ENCODE measurements at regions not wholly inside any gene's neighbourhood (a gene's known extent, or its start where the extent isn't known, plus 50 kb on each side); places are given as distances from the start of the nearest gene placed in this dataset.

DNA sequence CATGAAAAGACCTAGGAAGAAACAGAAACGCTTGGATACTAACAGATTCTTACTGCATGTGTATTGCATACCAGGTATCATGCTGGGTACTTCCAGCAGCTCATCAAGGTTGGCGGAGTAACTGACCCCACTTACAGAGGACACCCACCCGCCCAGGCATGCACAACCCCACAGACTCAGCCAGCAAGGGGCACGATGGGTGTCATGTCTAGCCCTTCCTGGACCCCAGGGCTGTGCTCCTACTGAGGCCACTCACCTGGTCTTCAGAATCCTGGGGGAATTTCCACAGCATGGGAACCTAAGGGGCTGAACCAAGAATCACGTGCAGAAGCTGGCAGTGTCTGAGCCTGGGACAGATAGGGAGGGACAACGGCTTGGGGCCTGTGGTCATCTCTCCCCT lies 134.1 kb upstream of the ZNF32 start:
- TF ChIP-seq RARB (CRISPR knock-in tag; IDR thresholded peaks at IDR 0.05) (no peak), ZFP30 (CRISPR knock-in tag; IDR thresholded peaks at IDR 0.05) (no peak), OSR1 (CRISPR knock-in tag; IDR thresholded peaks at IDR 0.05) (no peak), ISL1 (CRISPR knock-in tag; IDR thresholded peaks at IDR 0.05) (no peak), CSDC2 (CRISPR knock-in tag; IDR thresholded peaks at IDR 0.05) (no peak), ZNF8 (CRISPR knock-in tag; IDR thresholded peaks at IDR 0.05) (no peak), PPARA (CRISPR knock-in tag; IDR thresholded peaks at IDR 0.05; ENCODE audit: borderline replicate concordance) (no peak), ZNF565 (CRISPR knock-in tag; conservative IDR thresholded peaks at IDR 0.05; ENCODE audit: low read depth) (no peak), SNAI2 (CRISPR knock-in tag; IDR thresholded peaks at IDR 0.05) (no peak)
- TF ChIP-seq, protein P1, sequence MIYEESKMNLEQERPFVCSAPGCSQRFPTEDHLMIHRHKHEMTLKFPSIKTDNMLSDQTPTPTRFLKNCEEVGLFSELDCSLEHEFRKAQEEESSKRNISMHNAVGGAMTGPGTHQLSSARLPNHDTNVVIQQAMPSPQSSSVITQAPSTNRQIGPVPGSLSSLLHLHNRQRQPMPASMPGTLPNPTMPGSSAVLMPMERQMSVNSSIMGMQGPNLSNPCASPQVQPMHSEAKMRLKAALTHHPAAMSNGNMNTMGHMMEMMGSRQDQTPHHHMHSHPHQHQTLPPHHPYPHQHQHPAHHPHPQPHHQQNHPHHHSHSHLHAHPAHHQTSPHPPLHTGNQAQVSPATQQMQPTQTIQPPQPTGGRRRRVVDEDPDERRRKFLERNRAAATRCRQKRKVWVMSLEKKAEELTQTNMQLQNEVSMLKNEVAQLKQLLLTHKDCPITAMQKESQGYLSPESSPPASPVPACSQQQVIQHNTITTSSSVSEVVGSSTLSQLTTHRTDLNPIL (CRISPR knock-in tag; IDR thresholded peaks at IDR 0.05; ENCODE audit: low read depth), result no peak

DNA sequence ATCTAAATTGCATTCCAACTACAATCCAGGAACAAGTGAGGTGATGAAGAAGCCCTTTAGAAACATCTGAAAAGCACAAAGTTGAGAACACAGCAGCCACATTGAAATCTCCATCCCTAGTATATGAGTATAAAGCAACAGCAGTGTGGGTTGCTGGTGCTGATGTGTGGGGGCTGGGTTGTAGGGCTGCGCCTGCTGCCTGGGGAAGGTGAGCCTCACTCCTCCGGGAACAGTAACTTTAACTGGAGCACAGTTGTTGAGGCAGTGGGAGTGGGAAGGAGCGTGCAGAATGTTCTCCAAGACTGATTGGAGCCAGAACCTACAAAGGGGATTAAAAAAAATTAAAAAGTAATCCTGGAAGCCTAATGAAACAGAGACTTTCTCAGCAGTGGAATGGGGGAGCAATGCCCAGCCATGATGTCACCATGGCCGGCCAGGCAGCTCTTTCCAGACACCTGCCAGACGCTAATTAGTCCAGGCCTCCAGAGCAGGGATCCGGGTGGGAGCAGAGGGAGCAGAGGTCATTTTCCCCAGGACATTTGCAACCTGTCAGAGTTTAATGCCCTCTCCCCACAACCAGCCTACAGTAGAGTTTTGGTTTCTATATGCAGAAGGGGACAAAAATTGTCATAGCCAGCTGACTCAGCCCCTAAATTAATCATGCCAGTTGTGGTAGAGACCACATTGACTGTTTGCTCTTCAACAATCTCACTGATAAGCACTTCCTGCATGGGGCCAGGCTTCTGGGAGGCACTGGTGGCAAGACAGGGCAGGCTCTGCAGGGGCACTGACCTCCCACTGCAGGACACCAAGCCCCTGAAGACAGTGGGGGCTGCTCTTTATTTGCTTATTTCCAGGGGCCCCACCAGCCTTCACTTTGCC lies 133.0 kb upstream of the ZNF32 start:
- no peak for ATAC-seq
- TF ChIP-seq, protein P2, sequence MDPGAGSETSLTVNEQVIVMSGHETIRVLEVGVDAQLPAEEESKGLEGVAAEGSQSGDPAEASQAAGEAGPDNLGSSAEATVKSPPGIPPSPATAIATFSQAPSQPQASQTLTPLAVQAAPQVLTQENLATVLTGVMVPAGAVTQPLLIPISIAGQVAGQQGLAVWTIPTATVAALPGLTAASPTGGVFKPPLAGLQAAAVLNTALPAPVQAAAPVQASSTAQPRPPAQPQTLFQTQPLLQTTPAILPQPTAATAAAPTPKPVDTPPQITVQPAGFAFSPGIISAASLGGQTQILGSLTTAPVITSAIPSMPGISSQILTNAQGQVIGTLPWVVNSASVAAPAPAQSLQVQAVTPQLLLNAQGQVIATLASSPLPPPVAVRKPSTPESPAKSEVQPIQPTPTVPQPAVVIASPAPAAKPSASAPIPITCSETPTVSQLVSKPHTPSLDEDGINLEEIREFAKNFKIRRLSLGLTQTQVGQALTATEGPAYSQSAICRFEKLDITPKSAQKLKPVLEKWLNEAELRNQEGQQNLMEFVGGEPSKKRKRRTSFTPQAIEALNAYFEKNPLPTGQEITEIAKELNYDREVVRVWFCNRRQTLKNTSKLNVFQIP (CRISPR knock-in tag; IDR thresholded peaks at IDR 0.05; ENCODE audit: borderline replicate concordance, low read depth), result no peak
- TF ChIP-seq ZNF8 (CRISPR knock-in tag; IDR thresholded peaks at IDR 0.05) (no peak), OSR1 (CRISPR knock-in tag; IDR thresholded peaks at IDR 0.05) (no peak), ISL1 (CRISPR knock-in tag; IDR thresholded peaks at IDR 0.05) (no peak), ARNTL (CRISPR knock-in tag; IDR thresholded peaks at IDR 0.05; ENCODE audit: borderline replicate concordance, low read depth) (no peak), ZNF565 (CRISPR knock-in tag; conservative IDR thresholded peaks at IDR 0.05; ENCODE audit: low read depth) (no peak), ZFP3 (CRISPR knock-in tag; IDR thresholded peaks at IDR 0.05) (no peak), PPARA (CRISPR knock-in tag; IDR thresholded peaks at IDR 0.05; ENCODE audit: borderline replicate concordance) (no peak), TOX (CRISPR knock-in tag; IDR thresholded peaks at IDR 0.05; ENCODE audit: borderline replicate concordance) (no peak)
- TF ChIP-seq, protein P1 (CRISPR knock-in tag; IDR thresholded peaks at IDR 0.05; ENCODE audit: low read depth), result no peak

More for the DNA sequence above, 134.1 kb upstream of the ZNF32 start:
- no peak for ATAC-seq

DNA sequence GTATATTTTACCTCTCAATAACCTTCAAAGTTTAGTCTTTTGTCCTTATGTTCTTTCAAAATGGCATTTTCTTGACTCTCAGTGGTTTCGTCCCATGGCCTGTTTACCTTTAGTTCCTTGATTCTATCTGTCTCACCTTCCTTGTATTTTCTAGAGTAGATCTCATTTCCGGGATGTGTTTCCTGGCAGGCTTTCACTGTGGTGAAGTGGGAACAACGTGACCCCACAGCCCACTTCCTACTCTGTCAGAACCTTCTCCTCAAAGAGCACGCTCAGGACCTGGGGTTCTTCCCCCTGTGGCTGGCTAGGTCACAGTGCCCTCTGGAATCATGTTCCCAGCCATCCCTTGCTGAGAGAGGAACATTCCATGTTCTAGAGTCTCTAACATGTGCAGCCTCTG lies 129.9 kb upstream of the ZNF32 start:
- ATAC-seq, result no peak
- no peak for TF ChIP-seq ARNTL (CRISPR knock-in tag; IDR thresholded peaks at IDR 0.05; ENCODE audit: borderline replicate concordance, low read depth)
- TF ChIP-seq, protein P3, sequence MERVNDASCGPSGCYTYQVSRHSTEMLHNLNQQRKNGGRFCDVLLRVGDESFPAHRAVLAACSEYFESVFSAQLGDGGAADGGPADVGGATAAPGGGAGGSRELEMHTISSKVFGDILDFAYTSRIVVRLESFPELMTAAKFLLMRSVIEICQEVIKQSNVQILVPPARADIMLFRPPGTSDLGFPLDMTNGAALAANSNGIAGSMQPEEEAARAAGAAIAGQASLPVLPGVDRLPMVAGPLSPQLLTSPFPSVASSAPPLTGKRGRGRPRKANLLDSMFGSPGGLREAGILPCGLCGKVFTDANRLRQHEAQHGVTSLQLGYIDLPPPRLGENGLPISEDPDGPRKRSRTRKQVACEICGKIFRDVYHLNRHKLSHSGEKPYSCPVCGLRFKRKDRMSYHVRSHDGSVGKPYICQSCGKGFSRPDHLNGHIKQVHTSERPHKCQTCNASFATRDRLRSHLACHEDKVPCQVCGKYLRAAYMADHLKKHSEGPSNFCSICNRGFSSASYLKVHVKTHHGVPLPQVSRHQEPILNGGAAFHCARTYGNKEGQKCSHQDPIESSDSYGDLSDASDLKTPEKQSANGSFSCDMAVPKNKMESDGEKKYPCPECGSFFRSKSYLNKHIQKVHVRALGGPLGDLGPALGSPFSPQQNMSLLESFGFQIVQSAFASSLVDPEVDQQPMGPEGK (CRISPR knock-in tag; IDR thresholded peaks at IDR 0.05; ENCODE audit: borderline replicate concordance), result no peak
- TF ChIP-seq ESRRG (CRISPR knock-in tag; IDR thresholded peaks at IDR 0.05), result no peak
- no peak for TF ChIP-seq SNAI2 (CRISPR knock-in tag; IDR thresholded peaks at IDR 0.05)
- TF ChIP-seq ZNF70 (CRISPR knock-in tag; IDR thresholded peaks at IDR 0.05), result no peak
- no peak for TF ChIP-seq OSR1 (CRISPR knock-in tag; IDR thresholded peaks at IDR 0.05)
- TF ChIP-seq ISL1 (CRISPR knock-in tag; IDR thresholded peaks at IDR 0.05), result no peak
- TF ChIP-seq, protein P2 (CRISPR knock-in tag; IDR thresholded peaks at IDR 0.05; ENCODE audit: borderline replicate concordance, low read depth), result no peak
- no peak for TF ChIP-seq TOX (CRISPR knock-in tag; IDR thresholded peaks at IDR 0.05; ENCODE audit: borderline replicate concordance)
- no peak for TF ChIP-seq BACH2 (CRISPR knock-in tag; IDR thresholded peaks at IDR 0.05; ENCODE audit: borderline replicate concordance)
- TF ChIP-seq ZNF565 (CRISPR knock-in tag; conservative IDR thresholded peaks at IDR 0.05; ENCODE audit: low read depth), result no peak
- TF ChIP-seq ZNF8 (CRISPR knock-in tag; IDR thresholded peaks at IDR 0.05), result no peak
- TF ChIP-seq PPARA (CRISPR knock-in tag; IDR thresholded peaks at IDR 0.05; ENCODE audit: borderline replicate concordance), result no peak
- TF ChIP-seq, protein P1 (CRISPR knock-in tag; IDR thresholded peaks at IDR 0.05; ENCODE audit: low read depth), result no peak
- no peak for TF ChIP-seq ZFP30 (CRISPR knock-in tag; IDR thresholded peaks at IDR 0.05)
- TF ChIP-seq, protein P4, sequence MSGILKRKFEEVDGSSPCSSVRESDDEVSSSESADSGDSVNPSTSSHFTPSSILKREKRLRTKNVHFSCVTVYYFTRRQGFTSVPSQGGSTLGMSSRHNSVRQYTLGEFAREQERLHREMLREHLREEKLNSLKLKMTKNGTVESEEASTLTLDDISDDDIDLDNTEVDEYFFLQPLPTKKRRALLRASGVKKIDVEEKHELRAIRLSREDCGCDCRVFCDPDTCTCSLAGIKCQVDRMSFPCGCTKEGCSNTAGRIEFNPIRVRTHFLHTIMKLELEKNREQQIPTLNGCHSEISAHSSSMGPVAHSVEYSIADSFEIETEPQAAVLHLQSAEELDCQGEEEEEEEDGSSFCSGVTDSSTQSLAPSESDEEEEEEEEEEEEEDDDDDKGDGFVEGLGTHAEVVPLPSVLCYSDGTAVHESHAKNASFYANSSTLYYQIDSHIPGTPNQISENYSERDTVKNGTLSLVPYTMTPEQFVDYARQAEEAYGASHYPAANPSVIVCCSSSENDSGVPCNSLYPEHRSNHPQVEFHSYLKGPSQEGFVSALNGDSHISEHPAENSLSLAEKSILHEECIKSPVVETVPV (CRISPR knock-in tag; IDR thresholded peaks at IDR 0.05), result no peak
- no peak for TF ChIP-seq GLIS3 (CRISPR knock-in tag; IDR thresholded peaks at IDR 0.05)
- TF ChIP-seq ZC3H10 (CRISPR knock-in tag; IDR thresholded peaks at IDR 0.05), result no peak
- TF ChIP-seq ZFP3 (CRISPR knock-in tag; IDR thresholded peaks at IDR 0.05), result no peak

Data from SK-N-SH treated with all-trans-retinoic acid at 6 μM for 48 hours (cell line).